DMS114 treated with DMSO at 0.1 percent for 48 hours (cell line): ENCODE measurements at regions not wholly inside any gene's neighbourhood (a gene's known extent, or its start where the extent isn't known, plus 50 kb on each side); places are given as distances from the start of the nearest gene placed in this dataset.
"Not testable (repeated sequence)": the region's sequence is repeated elsewhere in the genome, so short reads cannot be mapped to it uniquely, and the experiment has no call there.

Experiments
- DNase-seq: peaks from one replicate; lab custom pipeline; 2025; ENCODE audit not compliant: unreplicated experiment; lab: John Stamatoyannopoulos, UW

DNA sequence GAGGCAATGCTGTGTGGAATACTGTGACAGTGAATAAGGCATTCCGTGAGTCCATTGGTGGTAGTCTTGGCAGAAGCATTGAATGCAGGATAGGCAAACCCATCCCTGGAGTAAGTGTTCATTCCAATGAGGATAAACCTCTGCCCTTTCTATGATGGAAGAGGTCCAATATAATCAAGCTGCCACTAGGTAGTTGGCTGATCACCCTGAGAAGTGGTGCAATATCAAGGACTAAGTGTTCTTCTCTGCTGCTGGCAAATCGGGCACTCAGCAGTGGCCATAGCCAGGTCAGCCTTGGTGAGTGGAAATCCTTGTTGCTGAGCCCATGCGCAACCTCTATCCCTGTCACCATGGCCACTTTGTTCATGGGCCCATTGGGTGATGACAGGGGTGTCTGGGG, 70.1 kb downstream of the FBXO4 start:
- DNase-seq = no peak

DNA sequence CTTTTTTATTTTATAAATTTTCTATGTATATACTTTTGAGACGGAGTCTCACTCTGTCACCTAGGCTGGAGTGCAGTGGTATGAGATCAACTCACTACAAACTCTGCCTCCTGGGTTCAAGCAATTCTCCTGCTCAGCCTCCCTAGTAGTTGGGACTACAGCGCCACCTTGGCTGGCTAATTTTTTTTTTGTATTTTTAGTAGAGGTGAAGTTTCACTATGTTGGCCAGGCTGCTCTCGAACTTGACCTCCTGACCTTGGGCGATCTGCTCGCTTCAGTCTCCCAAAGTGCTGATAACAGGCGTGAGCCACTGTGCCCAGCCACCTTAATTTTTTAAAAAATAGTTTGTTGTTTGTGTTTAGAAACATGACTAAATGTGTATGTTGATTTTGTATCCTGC, 76.6 kb downstream of the FBXO4 start:
- DNase-seq = no peak

DNA sequence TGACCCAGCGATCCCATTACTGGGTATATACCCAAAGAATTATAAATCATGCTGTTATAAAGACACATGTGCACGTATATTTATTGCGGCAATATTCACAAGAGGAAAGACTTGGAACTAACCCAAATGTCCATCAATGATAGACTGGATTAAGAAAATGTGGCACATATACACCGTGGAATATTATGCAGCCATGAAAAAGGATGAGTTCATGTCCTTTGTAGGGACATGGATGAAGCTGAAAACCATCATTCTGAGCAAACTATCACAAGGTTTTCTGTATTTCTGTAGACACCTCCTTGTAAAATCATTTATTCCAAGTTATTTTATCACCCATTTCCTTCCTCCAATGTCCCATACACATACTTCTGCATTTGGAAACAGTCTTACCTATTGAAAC, 78.8 kb downstream of the FBXO4 start:
- DNase-seq = not testable (repeated sequence)

DNA sequence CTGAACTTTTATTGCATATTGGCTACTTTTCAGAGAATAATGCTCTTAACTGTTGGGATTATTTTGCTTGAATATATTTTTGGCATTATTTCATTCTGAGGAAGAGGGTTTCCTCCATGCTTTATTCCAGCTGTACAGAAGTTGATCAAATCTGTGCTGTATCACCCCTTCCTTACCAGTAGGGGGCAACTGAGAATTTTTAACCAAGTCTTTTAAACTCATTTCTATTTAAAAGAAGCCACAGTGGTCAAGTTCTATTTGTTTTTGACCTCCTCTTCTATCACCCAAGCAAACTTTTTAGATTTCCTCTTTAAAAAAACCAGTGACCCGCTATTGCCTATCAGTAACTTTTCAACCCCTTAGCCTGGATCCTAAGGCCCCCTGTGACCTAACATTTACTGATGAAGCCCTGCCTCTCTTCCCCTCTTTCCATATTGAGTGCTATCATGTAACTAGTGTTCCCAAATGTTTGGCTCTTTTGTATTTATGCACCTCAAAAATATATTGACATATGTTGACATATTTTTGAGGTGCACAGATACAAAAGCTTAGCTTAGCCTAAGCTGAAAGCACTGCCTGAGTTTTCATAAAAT, 80.6 kb downstream of the FBXO4 start:
- DNase-seq = peak; percentile 12

DNA sequence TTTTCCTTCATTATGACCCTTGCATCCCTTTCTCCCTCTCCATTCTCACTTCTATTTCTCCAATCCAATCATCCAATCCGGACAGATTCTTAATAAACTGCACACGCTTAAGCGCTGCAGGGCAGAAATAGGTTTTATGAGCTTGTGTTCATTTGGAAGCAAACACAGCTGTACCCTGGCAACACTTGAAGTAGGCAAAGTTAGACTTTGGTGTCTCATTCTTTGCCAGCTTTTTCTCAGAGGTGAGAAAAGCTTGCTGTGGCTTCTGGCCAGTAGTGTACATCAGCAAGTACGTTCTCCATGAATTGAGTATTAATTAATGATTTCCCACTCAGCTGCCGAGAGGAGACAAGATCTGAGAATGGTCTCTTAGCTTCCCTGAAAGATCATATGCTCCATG, 88.5 kb downstream of the FBXO4 start:
- no peak for DNase-seq

DNA sequence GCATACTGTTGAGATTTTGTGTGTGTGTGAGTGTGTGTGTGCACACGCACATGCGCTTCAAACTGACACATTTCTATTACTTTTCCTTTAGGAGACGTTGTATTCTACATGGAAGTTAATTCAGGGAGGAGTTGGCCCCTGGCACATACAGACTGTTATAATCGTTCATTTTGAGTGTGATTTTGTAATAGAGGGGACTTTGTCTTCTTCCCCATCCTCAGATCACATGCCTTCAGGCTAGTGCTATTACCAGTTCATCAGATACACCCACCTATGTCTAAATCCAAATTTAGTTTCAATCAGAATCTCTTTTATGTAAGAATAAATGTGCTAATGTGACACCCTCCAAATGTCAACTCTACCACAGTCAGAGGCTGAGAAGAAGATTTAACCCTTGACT, 90.2 kb downstream of the FBXO4 start:
- DNase-seq = no peak

DNA sequence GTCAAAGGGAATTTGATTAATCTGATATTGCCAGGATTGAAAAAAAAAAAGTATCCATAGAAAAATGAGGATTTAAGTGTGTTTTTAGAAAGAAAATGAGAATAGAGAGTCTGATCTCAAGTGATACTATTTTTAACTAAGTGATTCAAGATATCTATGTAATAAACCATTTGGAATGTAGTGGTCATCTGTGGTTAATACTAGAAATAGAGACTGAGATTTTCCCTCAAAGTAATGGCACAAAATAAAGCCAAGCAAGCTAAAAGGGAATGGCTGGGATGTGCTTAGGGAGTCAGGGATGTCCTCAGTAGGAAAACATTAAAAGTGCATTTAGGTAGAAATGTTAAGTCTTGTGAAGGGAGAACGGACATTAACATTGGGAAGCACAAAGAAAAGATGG, 90.6 kb downstream of the FBXO4 start:
- DNase-seq = no peak

DNA sequence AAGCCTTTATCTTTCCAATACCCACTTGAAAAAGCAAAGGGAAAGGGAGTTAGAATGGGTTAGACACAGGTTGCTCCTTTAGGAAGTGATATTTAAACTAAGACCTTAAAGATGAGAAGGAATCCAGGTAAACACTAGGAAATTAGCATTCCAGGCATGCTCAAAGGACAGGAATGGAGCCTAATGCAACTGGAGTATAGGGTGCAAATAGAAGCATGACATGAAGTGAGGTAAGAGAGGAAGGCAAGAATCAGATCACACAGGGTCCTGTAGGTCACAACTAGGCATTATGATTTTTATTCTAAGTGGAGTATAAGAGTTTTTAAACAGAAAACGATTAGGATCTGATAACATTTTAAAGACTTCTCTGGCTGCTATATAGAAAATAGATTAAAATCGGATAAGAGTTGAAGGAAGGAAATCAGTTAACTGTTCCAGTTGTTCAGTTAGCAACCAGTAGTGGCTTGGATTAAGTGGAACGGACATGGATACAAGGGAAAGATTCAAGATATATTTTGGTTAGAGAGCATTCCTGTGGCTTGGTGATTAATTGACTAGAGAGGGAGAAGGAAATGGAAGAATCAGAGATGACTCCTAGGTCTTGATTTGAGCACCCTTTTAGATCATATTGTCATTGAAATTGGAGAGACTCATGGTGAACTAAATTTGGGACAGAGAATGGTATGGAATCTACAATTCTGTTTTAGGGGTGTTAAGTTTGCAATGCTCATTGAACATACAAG, 95.9 kb downstream of the FBXO4 start:
- DNase-seq = no peak

DNA sequence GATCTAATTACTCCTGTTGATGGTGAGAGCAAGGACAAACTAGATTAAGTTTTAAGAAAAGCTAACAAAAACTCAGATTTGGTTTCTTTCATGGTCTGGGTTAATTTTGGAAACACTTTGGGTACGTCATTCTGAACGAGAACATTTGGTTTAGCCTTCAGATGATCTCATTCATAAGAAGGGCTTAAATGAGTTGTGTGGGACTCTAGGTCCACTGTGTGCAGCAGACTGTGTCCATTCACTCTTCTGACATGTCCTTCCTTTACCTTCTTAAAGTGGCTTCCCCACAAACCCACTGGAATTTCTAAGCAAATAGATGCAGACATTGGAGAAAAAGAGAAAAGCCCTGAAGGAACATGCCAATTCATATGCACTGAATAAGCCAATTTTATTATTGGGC, 96.8 kb downstream of the FBXO4 start:
- DNase-seq = no peak

DNA sequence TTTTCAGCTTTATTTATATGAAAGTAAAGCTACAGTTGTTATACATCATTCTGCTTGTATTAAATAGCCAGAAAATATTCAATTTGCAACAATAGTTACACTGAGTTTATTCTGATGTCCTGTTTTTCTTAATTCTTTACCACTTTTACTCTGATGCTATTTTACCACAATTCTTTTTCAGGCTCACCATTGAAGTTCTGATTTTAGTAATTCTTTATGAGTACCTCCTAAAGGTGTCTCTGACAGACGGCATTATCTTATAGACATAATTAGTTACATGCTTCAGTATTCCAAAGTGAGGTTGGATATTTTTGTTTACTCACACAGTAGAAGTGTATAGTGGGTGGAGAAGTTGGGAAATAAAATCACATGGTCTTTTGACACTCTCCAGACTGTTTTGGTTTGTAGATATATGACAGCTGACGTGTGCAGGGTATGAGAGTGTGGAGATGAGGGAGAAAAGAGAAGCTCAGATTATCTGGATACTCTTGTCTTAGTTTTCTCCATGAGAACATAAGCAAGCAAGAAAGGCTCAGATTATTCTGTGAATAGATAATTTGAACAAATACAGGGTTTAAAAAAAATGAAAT, 97.4 kb downstream of the FBXO4 start:
- DNase-seq = no peak

DNA sequence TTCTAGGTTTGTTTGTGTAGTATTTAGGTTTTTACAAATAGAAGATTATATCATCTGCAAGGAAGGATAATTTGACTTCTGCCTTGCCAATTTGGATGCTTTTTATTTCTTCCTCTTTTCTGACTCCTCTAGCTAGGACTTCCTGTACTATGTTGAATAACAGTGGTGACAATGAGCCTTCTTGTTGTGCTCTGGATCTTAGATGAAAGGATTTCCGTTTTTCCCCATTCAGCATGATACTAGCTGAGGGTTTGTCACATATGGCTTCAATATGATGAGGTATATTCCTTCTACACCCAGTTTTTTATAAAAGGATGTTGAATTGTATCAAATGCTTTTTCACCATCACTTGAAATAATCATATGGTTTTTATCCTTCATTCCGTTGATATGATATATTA, 101.4 kb downstream of the FBXO4 start:
- no peak for DNase-seq

DNA sequence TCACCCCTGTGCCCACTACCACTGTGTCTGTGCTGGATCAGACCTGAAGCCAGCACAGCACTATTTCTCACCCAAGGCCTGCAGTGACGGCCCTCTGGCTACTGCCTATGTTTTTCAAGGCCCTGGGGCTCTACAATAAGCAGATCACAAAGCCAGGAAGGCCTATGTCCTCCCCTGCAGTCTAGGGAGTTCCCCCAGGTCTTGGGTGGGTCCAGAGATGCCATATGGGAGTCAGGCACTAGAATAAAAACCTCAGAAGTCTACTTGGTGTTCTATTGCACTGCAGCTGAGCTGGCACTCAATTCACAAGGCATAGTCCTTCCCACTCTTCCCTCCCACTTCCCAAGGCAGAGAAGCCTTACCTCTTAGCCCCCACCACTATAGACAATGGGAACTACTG, 107.1 kb downstream of the FBXO4 start:
- no peak for DNase-seq

DNA sequence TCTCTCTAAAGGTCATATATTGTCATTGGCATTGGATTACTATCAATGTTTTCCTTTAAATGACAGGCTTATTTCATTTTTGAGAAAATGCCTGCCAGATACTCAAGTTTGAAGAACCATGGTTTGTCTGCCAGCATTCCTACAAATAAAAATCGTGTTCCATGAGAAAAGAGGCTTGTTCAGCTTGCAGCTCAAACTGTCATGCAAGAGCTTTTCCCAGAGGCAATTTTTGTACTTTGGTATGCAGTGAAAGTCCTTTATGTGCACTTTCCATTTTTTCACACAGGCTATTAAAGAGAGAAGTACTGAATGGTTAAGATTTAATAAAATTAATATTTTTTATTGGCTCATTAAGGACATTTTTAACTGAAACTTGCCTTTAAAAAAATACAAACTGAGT, 110.4 kb downstream of the FBXO4 start:
- DNase-seq = no peak

DNA sequence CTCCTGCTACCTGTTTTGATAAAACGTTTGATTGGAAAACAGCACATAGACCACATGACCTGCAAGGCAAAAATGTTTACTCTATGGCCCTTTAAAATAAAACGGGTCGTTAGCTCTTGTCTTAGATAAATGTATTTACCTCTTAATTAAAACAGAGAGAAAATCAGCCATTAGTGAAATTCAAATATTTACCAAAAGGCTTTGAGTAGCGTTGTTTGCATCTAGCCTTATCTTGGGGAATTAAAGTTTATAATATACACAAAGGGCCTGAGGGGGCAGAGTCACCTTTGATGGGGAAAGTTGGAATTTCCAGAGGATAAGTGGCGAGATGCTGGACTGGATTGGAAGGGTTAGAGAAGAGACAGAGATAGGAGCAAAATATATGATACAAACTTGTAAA, 111.3 kb downstream of the FBXO4 start:
- DNase-seq = no peak

DNA sequence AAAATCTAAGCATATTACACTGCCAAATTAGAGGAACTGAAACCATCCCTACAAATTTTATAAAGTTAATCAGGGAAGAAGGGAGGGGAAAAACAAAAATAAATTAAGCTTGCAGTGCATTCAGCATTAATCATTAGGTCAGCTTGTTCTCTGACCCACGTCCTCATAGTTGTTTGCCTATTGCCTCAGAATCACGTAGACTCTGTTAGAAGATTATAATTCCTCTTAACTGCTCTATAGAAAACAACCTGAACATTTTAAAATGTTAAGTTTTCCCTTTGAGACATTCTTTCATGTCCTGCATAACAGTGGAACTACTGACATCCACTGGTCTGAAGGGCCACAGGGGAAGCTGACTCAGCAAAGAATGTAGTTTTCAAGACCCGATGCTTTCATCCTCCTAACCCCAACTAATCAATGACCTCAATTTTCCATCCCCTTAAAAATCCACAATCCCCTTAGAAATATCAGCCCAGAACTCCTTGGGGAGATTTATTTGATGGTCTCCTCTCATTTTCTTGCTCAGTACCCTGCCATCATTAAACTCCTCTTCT, 112.4 kb downstream of the FBXO4 start:
- DNase-seq = no peak

DNA sequence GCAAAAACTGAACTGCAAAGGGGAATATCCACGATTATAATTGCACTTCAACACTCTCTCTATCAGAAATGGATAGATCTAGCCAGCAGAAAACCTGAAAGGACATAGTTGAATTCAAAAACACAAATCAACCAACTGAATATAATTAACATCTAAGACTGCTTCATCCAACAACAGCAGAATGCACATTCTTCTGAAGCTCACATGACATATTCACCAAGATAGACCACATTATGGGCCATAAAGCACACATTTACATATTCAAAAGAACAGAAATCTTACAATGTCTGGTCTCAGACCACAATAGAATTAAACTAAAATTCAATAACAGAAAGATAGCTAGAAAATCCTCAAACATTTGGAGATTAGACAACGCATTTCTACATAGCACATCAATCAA, 118.3 kb downstream of the FBXO4 start:
- no peak for DNase-seq

DNA sequence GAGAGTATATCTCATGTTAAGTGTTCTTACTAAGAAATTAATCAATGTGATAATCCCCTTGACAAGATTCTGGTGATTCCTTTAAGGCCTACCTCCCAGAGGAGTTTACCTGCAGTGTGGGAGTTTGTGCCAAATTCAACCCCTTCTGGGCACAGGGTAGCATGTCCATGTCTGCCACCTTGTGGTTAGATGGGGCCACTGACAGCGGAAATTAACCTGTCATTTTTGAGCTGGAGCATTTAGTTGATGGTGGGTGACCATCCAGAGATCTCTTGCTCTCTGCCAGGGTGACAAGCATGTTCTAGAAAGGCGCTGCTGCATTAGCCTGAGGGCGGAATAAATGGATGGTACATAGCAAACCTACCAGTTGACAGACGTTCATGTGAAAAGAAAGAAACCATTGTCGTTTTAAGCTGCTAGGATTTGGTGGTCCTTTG, 132.2 kb downstream of the FBXO4 start:
- no peak for DNase-seq

DNA sequence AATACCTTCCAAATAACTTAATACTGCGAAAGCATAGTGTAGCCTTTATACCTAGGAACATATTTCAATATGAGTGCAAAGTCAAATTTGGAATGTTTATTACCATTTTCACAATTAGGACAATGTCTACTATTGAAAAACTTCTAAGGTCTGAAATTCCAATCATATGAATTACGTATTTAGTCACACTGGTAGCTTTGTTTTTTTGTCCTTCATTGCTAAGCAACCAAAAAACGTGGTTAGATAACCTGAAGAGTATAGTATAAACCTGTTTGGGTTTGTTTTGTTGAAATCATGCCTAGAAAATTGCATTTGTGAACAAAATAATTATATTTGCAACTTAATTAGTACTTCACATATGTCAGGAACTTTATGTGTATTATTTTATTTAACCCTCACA, 134.2 kb downstream of the FBXO4 start:
- DNase-seq = no peak

DNA sequence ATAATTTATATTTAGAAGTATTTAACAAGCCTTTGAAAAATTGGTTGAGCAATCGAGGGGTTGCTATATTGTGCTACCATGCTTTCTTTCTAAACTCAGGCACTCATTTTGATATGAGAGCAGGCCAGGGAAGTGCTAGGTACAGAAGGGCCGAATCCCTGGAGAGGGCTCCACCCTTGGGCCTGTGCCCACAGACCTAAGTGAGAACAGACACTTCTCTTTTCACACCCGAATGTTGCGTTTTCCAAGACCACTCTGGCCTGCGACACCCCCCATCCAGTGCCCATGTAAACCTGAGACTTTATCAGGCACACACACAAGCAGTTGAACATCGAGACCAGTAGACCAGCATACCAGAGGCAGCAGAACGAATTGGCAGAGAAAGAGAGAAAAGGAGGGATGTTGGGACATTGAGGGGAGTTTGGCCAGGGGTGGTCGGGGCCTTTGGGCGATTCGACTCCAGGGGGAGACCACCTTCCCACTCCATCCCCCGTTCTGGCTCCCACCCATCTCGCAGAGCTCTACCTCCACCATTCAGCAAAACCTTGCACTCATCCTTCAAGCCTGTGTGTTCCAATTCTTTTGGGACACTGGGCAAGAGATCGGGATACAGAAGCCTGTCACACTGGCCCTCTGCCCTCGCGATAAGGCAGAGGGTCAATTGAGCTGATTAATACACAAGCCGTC, 134.8 kb downstream of the FBXO4 start:
- no peak for DNase-seq

DNA sequence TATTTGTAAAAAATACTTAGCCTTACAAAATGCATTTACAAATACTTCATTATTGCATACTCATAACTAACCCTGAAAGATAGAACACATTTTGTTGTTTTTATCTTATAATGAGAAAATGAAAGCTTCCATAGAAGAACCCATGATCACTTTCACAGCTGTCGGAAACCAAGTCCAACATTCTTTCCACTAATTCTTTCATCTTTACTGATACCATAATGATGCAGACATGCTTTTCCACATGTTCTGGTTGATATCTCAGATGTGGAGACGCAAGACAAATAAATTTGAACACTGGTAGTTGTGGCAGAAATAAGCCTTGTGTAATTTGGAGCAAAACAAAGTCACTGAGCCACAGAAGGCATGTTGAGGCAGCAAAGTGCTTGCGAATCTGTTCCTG, 136.0 kb downstream of the FBXO4 start:
- DNase-seq = no peak

DNA sequence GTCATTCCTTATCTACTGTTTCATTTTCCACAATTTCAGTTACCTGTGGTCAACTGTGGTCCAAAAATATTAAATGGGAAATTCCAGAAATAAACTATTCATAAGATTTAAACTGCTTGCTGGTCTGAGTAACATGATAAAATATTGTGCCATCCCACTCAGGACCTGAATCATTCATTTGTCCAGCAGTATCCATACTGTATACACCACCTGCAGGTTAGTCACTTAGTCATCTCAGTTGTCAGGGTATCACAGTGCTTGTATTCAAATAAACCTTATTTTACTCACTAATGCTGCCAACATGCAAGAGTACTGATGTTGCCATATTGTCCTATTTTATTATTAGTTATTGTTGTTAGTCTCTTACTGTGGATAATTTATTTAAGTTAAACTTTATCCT, 139.7 kb downstream of the FBXO4 start:
- DNase-seq = no peak

DNA sequence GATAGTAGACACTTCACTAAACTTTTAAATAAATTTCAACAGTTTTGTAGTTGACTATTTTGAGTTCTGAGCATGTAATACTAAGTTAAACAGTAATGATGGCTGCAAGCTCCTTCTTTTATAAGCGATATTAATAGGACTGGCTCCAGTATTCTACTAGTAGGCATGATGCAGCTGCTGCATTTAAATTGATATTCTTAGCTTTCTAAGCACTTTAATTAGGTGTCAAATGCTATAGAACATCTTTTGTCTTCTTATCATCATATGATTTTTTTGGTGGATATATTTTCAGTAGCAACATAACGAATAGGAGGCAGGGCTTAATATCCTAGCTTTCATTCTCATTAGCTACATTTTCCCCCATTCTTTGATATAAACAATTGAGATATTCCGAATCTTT, 141.1 kb downstream of the FBXO4 start:
- DNase-seq = no peak
